Keratinocyte (primary cell): ENCODE measurements at regions not wholly inside any gene's neighbourhood (a gene's known extent, or its start where the extent isn't known, plus 50 kb on each side); places are given as distances from the start of the nearest gene placed in this dataset.

Source experiments
- DNase-seq: peaks from one replicate; pipeline ENCODE4 v3.0.0-alpha.2; 2011; ENCODE audit warnings: low read depth, missing footprints, low spot score
- FAIRE-seq: peaks from 2 replicates; lab custom pipeline; 2011; peaks lifted over from hg19 to GRCh38; lab: Jason Lieb, UNC
- H2AFZ ChIP-seq: 2 replicates; pipeline ENCODE4 v1.6.0; 2012; ENCODE audit warnings: low read length, control low read depth, inconsistent platforms; ENCODE audit not compliant: control insufficient read depth
- H3K27ac ChIP-seq: 2 replicates; pipeline ENCODE4 v1.5.1; 2011; ENCODE audit warnings: low read length; ENCODE audit not compliant: control insufficient read depth, insufficient read depth
- H3K27me3 ChIP-seq: 3 replicates; pipeline ENCODE4 v1.6.0; 2011; ENCODE audit warnings: low read length; ENCODE audit not compliant: control insufficient read depth, insufficient read depth; ENCODE audit errors: extremely low read depth
- H3K36me3 ChIP-seq, 2 experiments: 2 replicates in 1 of 2; 3 replicates in 1 of 2; pipeline ENCODE4 v1.5.1; 2011; ENCODE audit warnings: low read length in 2 of 2, mild to moderate bottlenecking in 1 of 2; ENCODE audit not compliant: control insufficient read depth in 2 of 2, insufficient read depth in 2 of 2; ENCODE audit errors: extremely low read depth in 1 of 2
- H3K4me1 ChIP-seq: 3 replicates; pipeline ENCODE4 v1.5.1; 2011; ENCODE audit warnings: low read length; ENCODE audit not compliant: control insufficient read depth, insufficient read depth; ENCODE audit errors: extremely low read depth
- H3K4me2 ChIP-seq: 3 replicates; pipeline ENCODE4 v1.6.0; 2011; ENCODE audit warnings: low read depth, low read length; ENCODE audit not compliant: control insufficient read depth, insufficient read depth; ENCODE audit errors: extremely low read depth
- H3K4me3 ChIP-seq, 3 experiments: fragments of 200-600 bp in 1 of 3; sonication (generic) in 1 of 3; 2 replicates in 2 of 3; 3 replicates in 1 of 3; pipeline ENCODE4 v1.5.1; 2011 to 2016; ENCODE audit warnings: low read length in 3 of 3, mild to moderate bottlenecking in 3 of 3, control low read depth in 2 of 3, inconsistent platforms in 1 of 3, low read depth in 1 of 3, mixed read lengths in 1 of 3, mixed run types in 1 of 3, moderate library complexity in 1 of 3; ENCODE audit not compliant: control insufficient read depth in 2 of 3, insufficient read depth in 2 of 3; ENCODE audit errors: extremely low read depth in 1 of 3
- H3K79me2 ChIP-seq: 2 replicates; pipeline ENCODE4 v1.6.0; 2012; ENCODE audit warnings: low read length; ENCODE audit not compliant: control insufficient read depth, insufficient read depth
- H3K9ac ChIP-seq: 3 replicates; pipeline ENCODE4 v1.6.0; 2011; ENCODE audit warnings: low read length; ENCODE audit not compliant: control insufficient read depth, insufficient read depth; ENCODE audit errors: extremely low read depth
- H3K9me1 ChIP-seq: 3 replicates; pipeline ENCODE4 v1.6.0; 2011; ENCODE audit warnings: low read length; ENCODE audit not compliant: control insufficient read depth, insufficient read depth; ENCODE audit errors: extremely low read depth
- H3K9me3 ChIP-seq: 2 replicates; pipeline ENCODE4 v1.5.1; 2012; ENCODE audit warnings: low read depth, low read length; ENCODE audit not compliant: control insufficient read depth
- H4K20me1 ChIP-seq: 3 replicates; pipeline ENCODE4 v1.6.0; 2011; ENCODE audit warnings: low read length; ENCODE audit not compliant: control insufficient read depth, insufficient read depth; ENCODE audit errors: extremely low read depth
- EZH2 ChIP-seq: IDR thresholded peaks from one replicate; pipeline ENCODE4 v1.6.1; 2012; ENCODE audit warnings: inconsistent platforms, mild to moderate bottlenecking, low read length, moderate library complexity
- dilution Hi-C: fragments of 300-500 bp; cut with MboI; formaldehyde crosslinking; loops from one replicate; pipeline ENCODE4 v1.7.0; 2020; ENCODE audit warnings: low sequenced_read_pairs; ENCODE audit not compliant: extremely low pct_ligation_motif_present
- TF ChIP-seq, protein P1 (sequence below), 3 experiments: IDR thresholded peaks in 1 of 3; conservative IDR thresholded peaks in 1 of 3; optimal IDR thresholded peaks in 1 of 3; 2 replicates in 2 of 3; 3 replicates in 1 of 3; pipeline versions ENCODE3 to v1.5.1; 2011; ENCODE audit warnings: low read length in 3 of 3, mild to moderate bottlenecking in 3 of 3, moderate library complexity in 2 of 3, control low read depth in 1 of 3, inconsistent platforms in 1 of 3; ENCODE audit not compliant: insufficient read depth in 2 of 3; ENCODE audit errors: extremely low read depth in 1 of 3

DNA sequence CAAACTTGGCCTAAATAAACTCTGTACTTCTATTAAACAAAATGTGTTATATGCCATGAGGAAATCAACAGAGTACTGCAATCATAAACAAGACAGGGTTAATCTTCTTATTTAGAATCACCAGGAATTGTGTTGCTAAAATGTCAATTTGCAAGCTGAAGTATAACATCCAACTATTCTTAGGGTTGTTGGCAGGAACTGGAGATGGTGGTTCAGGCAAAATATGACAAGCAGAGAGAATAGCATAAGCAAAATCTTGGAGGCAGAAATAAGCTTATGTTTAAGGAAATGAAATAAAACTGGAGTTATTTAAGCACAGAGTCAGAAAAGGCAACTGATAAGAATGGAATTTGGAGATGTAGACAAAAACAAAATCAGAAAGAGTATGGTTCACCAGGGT is 463.8 kb upstream of the SLC8A1 start:
- Histone ChIP-seq H3K4me2 (no peak overlapping the region), H3K27ac (no peak overlapping the region), H3K9ac (no peak overlapping the region), H3K4me1 (no peaks in the 10 kb centered on the region), H3K27me3 (no peaks in the 10 kb centered on the region), H3K36me3 (no peaks in the 10 kb centered on the region), H3K4me3 (no peak overlapping the region), H3K9me1 (no peaks in the 10 kb centered on the region), H2AFZ (no peak overlapping the region), H3K9me3 (no peaks in the 10 kb centered on the region), H3K79me2 (no peaks in the 10 kb centered on the region), H4K20me1 (no peaks in the 10 kb centered on the region)
- FAIRE-seq (no peak), DNase-seq (no peak)
- dilution Hi-C loops: no loop called here
- TF ChIP-seq, protein P1, sequence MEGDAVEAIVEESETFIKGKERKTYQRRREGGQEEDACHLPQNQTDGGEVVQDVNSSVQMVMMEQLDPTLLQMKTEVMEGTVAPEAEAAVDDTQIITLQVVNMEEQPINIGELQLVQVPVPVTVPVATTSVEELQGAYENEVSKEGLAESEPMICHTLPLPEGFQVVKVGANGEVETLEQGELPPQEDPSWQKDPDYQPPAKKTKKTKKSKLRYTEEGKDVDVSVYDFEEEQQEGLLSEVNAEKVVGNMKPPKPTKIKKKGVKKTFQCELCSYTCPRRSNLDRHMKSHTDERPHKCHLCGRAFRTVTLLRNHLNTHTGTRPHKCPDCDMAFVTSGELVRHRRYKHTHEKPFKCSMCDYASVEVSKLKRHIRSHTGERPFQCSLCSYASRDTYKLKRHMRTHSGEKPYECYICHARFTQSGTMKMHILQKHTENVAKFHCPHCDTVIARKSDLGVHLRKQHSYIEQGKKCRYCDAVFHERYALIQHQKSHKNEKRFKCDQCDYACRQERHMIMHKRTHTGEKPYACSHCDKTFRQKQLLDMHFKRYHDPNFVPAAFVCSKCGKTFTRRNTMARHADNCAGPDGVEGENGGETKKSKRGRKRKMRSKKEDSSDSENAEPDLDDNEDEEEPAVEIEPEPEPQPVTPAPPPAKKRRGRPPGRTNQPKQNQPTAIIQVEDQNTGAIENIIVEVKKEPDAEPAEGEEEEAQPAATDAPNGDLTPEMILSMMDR (optimal IDR thresholded peaks at IDR 0.05 in 1 of 3, IDR thresholded peaks at IDR 0.05 in 1 of 3, conservative IDR thresholded peaks at IDR 0.05 in 1 of 3; ENCODE audit: extremely low read depth in 1 of 3, insufficient read depth in 2 of 3, low read length in 3 of 3): no peak
- TF ChIP-seq EZH2: no peak

DNA sequence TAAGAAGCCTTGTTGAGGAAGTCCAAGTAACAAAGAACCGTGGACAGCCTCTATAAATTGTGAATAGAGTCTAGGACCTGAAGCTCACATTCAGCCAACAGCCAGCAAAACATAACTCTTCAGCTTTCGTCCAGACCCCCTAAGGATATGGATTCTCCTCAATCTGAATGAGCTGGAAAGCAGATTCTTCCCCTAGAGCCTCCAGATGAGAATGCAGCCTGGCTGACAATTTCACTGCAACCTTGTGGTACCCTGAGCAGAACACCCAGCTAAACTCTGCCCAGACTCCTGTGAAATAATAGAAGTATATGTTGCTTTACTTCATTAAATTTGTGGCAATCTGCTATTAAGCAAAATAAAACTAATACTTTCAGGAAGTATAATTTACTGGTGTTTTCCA is 483.5 kb upstream of the SLC8A1 start:
- Histone ChIP-seq H3K79me2 (no peaks in the 10 kb centered on the region), H3K9me3 (no peaks in the 10 kb centered on the region), H3K4me2 (no peak overlapping the region), H3K9ac (no peak overlapping the region), H3K4me3 (no peak overlapping the region), H3K36me3 (no peaks in the 10 kb centered on the region), H3K27ac (no peak overlapping the region), H3K27me3 (no peaks in the 10 kb centered on the region), H4K20me1 (no peaks in the 10 kb centered on the region), H2AFZ (no peak overlapping the region), H3K4me1 (no peaks in the 10 kb centered on the region), H3K9me1 (no peaks in the 10 kb centered on the region)
- FAIRE-seq (no peak), DNase-seq (no peak)
- dilution Hi-C loops: no loop called here
- TF ChIP-seq, protein P1 (optimal IDR thresholded peaks at IDR 0.05 in 1 of 3, IDR thresholded peaks at IDR 0.05 in 1 of 3, conservative IDR thresholded peaks at IDR 0.05 in 1 of 3; ENCODE audit: extremely low read depth in 1 of 3, insufficient read depth in 2 of 3, low read length in 3 of 3): peak in 1 of 3 experiments; percentile 22
- no peak for TF ChIP-seq EZH2
